ENCODE measurements at regions not wholly inside any gene's neighbourhood (a gene's known extent, or its start where the extent isn't known, plus 50 kb on each side); places are given as distances from the start of the nearest gene placed in this dataset.
"Not testable (repeated sequence)": the region's sequence is repeated elsewhere in the genome, so short reads cannot be mapped to it uniquely, and the experiment has no call there.

DNA sequence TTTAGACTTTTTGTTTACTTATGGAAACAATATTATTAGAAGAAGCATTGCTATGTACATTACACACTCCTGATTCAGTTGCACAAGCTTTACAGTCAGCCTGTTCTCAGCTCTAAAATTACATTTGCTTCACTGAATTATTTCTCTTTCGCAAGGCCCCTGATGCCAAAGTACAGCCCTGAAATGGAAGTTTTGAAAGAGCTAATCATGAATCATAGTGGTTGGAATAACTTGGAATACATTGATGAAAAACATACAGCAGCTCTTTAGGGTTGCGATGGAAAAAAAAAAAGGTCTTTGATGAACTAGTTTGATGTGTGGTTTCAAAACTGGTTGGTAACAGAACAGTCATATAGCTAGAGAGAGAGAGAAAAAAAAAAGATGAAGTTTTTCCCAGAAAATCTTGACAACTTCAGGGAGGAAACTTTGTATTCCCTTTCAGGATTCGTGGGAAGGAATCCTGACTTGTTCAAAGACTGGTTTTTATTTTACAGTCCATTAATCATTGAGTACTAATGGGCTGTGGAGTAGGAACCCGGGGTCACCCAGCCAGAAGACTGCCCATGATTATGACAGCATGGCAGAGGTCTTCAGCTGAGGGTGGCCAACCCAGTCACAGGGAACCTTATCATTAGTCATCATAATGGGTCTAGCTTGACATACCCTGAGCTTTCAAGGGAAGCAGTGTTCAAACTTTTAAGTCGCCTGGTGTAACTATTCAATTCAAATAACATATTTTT, 460.1 kb downstream of the NAV3 start:
- no peak overlapping the region for H3K4me3 ChIP-seq (ENCODE audit: low read length)
- TF ChIP-seq, protein P1, sequence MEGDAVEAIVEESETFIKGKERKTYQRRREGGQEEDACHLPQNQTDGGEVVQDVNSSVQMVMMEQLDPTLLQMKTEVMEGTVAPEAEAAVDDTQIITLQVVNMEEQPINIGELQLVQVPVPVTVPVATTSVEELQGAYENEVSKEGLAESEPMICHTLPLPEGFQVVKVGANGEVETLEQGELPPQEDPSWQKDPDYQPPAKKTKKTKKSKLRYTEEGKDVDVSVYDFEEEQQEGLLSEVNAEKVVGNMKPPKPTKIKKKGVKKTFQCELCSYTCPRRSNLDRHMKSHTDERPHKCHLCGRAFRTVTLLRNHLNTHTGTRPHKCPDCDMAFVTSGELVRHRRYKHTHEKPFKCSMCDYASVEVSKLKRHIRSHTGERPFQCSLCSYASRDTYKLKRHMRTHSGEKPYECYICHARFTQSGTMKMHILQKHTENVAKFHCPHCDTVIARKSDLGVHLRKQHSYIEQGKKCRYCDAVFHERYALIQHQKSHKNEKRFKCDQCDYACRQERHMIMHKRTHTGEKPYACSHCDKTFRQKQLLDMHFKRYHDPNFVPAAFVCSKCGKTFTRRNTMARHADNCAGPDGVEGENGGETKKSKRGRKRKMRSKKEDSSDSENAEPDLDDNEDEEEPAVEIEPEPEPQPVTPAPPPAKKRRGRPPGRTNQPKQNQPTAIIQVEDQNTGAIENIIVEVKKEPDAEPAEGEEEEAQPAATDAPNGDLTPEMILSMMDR (conservative IDR thresholded peaks at IDR 0.05; ENCODE audit: low read depth, low read length), result no peak
- DNase-seq (ENCODE audit: low read depth), result peak; percentile 28

DNA sequence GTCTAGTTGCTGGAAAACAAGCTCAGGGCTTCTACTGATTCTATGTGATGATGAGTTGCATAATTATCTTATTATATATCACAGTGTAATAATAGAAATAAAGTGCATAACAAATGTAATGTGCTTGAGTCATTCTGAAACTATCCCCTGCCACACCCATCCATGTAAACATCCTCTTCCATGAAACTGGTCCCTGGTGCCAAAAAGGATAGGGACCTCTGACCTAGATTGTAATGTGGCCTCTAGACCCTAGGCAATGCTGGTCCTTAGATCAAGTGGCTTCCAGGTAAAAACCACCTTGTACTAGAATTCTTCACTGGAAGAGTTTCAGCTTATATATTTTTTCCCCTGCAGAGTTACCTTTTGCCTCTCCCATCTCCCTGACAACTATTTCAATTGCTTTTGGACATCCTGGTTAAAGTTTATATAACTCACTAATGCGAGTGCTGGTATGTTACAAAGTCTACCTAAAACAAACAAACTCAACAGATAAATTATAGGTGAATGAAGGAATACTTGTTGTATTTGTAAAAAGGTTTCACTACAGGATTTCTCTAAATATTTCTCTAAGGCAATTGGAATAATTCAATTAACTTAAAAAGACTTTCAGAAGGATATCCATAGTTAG, 462.5 kb downstream of the NAV3 start:
- DNase-seq (ENCODE audit: low read depth), result no peak
- TF ChIP-seq, protein P1 (conservative IDR thresholded peaks at IDR 0.05; ENCODE audit: low read depth, low read length), result no peak
- H3K4me3 ChIP-seq (ENCODE audit: low read length), result no peak overlapping the region

DNA sequence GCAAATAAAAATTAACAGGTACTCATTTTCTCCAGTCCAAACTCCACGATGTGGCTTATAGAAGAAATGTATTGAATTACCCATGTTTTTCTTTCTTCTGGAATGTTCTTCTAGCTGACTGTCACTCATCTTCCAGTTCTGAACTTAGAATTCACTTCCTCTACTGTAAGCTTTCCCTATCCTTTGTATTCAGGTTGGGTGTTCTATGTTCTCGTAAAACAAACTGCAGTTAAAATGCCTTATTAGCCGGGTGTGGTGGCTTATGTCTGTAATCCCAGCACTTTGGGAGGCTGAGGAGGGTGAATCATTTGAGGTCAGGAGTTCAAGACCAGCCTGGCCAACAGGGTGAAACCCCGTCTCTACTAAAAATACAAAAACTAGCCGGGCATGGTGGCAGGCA, 470.6 kb downstream of the NAV3 start:
- H3K4me3 ChIP-seq (ENCODE audit: low read length), result not testable (repeated sequence)
- DNase-seq (ENCODE audit: low read depth), result peak; percentile 8

DNA sequence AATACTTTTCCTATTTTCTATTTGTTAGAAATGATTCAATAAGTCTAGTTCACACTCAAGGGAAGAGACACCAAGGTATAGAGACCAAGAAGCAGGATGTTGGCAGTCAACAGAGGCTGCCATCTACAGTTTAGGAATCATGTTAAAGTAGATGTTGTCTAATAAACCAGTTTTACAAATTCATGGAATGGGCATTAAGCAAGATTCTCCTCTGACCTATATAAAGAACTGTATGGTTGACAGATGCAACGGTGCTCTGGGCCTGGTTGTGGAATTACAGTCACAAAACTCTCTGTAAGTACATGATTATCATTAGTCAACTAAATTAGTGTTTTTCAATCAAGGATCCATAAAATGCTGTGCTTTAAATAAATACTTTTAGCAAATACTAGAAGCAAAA, 475.1 kb downstream of the NAV3 start:
- TF ChIP-seq, protein P1 (conservative IDR thresholded peaks at IDR 0.05; ENCODE audit: low read depth, low read length), result no peak
- no peak for DNase-seq (ENCODE audit: low read depth)

DNA sequence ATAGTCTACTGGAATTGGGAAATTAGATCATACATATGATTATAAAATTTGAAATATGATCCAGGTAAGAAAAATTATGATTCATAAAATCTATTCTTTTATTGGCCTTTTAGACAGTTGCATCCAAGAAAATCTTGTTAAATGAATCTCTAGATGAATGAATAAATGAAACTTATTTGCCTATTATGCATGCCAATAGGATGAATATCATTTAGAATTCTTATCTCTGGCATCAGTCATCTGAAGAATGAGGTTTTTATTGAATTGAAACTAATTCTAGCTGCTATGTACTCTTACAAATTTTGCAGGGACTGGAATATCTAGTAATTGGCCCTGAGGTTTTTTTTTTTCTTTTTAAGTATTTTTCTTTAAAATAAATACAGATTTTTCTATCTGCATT, 475.5 kb downstream of the NAV3 start:
- H3K4me3 ChIP-seq (ENCODE audit: low read length), result no peak overlapping the region
- TF ChIP-seq, protein P1 (conservative IDR thresholded peaks at IDR 0.05; ENCODE audit: low read depth, low read length), result no peak
- no peak for DNase-seq (ENCODE audit: low read depth)

More for the DNA sequence above, 475.1 kb downstream of the NAV3 start:
- H3K4me3 ChIP-seq (ENCODE audit: low read length), result no peak overlapping the region

DNA sequence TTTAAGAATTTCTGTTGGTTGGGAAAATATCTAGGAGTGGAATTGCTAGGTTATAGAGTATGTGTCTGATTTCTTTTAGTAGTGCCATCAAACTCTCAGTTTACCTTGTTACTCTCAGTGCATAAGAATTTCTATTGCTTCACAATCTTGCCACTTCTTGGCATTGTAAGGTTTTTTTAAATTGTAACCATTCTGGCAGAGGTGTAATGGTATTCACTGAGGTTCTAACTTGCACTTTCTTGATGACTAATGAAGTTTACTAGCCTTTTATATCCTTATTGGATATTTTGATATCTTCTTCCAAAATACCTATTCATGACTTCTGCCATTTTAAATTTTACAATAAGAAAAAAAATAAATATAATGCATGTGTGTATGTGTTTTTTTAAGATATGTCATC, 478.0 kb downstream of the NAV3 start:
- TF ChIP-seq, protein P1 (conservative IDR thresholded peaks at IDR 0.05; ENCODE audit: low read depth, low read length), result no peak
- no peak for DNase-seq (ENCODE audit: low read depth)
- no peak overlapping the region for H3K4me3 ChIP-seq (ENCODE audit: low read length)

DNA sequence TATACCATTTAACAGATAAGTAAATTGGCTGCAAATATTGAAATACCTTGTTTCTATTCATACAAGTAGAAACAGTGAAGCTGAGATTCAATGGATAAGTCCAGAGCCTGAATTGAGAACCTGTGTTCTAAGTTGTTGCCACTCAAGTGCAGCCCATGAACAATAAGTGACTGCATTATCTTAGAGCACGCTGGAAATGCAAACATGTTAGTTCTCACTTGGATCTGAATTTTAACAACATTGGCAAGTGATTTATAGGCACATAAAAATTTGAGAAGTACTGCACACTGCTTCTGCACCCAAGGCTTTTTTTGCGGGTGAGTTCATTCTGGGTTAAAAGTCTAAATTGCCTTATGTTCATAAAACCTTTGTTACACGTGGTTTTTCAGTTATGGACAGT, 484.3 kb downstream of the NAV3 start:
- TF ChIP-seq, protein P1 (conservative IDR thresholded peaks at IDR 0.05; ENCODE audit: low read depth, low read length), result no peak
- no peak for DNase-seq (ENCODE audit: low read depth)
- no peak overlapping the region for H3K4me3 ChIP-seq (ENCODE audit: low read length)
